ENCODE measurements at regions not wholly inside any gene's neighbourhood (a gene's known extent, or its start where the extent isn't known, plus 50 kb on each side); places are given as distances from the start of the nearest gene placed in this dataset.

DNA sequence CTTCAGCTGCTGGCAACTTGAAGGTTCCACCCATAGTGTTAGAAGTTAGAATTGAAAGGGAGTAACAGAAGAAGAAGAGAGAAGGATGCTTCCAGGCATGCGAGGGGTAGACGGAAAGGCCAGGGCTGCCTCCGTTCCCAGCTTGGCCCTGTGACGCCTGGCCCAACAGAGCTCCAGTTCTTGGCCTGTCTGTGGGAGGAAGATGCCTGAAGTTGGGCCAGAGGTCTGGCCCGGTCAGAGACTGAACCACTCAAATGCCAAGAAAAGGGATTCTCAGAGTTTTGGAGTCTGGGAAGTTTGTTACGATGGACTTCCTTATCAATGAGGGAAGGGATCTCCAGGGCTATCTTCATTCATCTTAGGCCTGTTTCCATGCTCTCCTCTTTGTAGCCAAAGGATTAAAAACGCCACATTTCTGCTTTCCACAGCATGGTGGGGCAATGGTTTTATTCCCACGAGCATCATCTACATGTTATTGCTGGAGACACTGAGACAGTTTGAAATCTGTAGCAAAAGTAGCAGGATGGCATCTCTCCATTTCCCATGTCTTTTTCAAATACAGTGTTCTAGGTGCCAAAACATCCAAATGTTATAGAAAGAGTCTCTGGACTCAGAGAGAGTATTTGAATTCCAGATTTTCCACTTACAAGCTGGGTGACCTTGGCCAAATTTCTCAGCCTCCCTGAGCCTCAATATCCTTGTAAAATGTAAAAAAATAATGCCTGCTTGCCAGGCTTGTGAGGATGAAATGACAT is 65.4 kb upstream of the ANKRD55 start:
- H3K27ac ChIP-seq (ENCODE audit: extremely low read length, insufficient read depth, low read length): no peak overlapping the region
- FAIRE-seq (no peak), ATAC-seq (no peak), DNase-seq (ENCODE audit: low spot score) (no peak)
- in situ Hi-C loops (cut with HindIII; ENCODE audit: extremely low pct_ligation_motif_present, low pct_unique_long_range_greater_than_20kb) (no loop called here), intact Hi-C loops (cut with micrococcal nuclease; ENCODE audit: unreplicated experiment) (no loop called here)
- POLR2A ChIA-PET: no interaction called here
- no peak overlapping the region for H3K4me3 ChIP-seq (replicated peaks in 1 of 3; ENCODE audit: insufficient read depth in 1 of 3, low read depth in 2 of 3, low read length in 3 of 3)
- CTCF ChIA-PET (ENCODE audit: low intra/inter-chr PET ratio, low total read pairs): no interaction called here
- no peak overlapping the region for H3K9ac ChIP-seq (ENCODE audit: insufficient read depth, low read depth, low read length)
- H3K4me1 ChIP-seq (ENCODE audit: insufficient read depth, low read length): peaks cover 12% of the 10 kb centered on the region
- no peaks in the 10 kb centered on the region for H3K36me3 ChIP-seq (replicated peaks in 1 of 2; ENCODE audit: control insufficient read depth in 1 of 2, insufficient read depth in 2 of 2, low read length in 2 of 2)
- H3K9me3 ChIP-seq (ENCODE audit: low read length): no peaks in the 10 kb centered on the region
- no peak overlapping the region for H2AFZ ChIP-seq (ENCODE audit: low read length)
- H4K20me1 ChIP-seq (ENCODE audit: insufficient read depth, low read length): no peaks in the 10 kb centered on the region
- WGBS (ENCODE audit: low lambda C conversion rate): 83% methylated on average over 8 of the region's 8 CpGs
- no TSS peak for BruUV-seq (replicated peaks)
- no peaks in the 10 kb centered on the region for H3K27me3 ChIP-seq (ENCODE audit: control insufficient read depth in 1 of 2, insufficient read depth in 2 of 2, low read length in 2 of 2)
- no peak overlapping the region for H3K4me2 ChIP-seq (ENCODE audit: low read depth, low read length)
- TF ChIP-seq, protein P1, sequence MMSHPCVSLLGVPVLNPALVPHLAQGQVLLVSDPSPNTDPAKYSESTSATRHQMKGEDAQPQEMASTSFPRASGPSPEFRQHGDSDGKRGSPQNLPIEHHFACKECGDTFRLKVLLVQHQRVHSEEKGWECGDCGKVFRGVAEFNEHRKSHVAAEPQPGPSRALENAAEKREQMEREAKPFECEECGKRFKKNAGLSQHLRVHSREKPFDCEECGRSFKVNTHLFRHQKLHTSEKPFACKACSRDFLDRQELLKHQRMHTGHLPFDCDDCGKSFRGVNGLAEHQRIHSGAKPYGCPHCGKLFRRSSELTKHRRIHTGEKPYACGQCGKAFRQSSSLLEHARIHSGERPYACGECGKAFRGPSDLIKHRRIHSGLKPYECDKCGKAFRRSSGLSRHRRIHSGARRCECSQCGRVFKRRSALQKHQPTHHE (CRISPR knock-in tag; IDR thresholded peaks at IDR 0.05; ENCODE audit: borderline replicate concordance): no peak
- TF ChIP-seq, protein P2, sequence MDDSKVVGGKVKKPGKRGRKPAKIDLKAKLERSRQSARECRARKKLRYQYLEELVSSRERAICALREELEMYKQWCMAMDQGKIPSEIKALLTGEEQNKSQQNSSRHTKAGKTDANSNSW (CRISPR knock-in tag; IDR thresholded peaks at IDR 0.05; ENCODE audit: borderline replicate concordance): no peak
- TF ChIP-seq SP2 (CRISPR knock-in tag; IDR thresholded peaks at IDR 0.05) (no peak), ZNF274 (CRISPR knock-in tag; IDR thresholded peaks at IDR 0.05) (no peak), SMAD3 (CRISPR knock-in tag; IDR thresholded peaks at IDR 0.05) (no peak), MEF2D (CRISPR knock-in tag; IDR thresholded peaks at IDR 0.05) (no peak), ZNF296 (CRISPR knock-in tag; conservative IDR thresholded peaks at IDR 0.05) (no peak), BHLHE40 (IDR thresholded peaks at IDR 0.05; ENCODE audit: low read length) (no peak), ZNF563 (CRISPR knock-in tag; IDR thresholded peaks at IDR 0.05) (no peak), NFIB (CRISPR knock-in tag; IDR thresholded peaks at IDR 0.05; ENCODE audit: borderline replicate concordance) (no peak), ZKSCAN1 (IDR thresholded peaks at IDR 0.05; ENCODE audit: low read length) (no peak), KDM1A (CRISPR knock-in tag; IDR thresholded peaks at IDR 0.05) (no peak), SRSF1 (optimal IDR thresholded peaks at IDR 0.05; ENCODE audit: low read depth, low read length) (no peak), ZNF644 (CRISPR knock-in tag; IDR thresholded peaks at IDR 0.05; ENCODE audit: low read depth) (no peak), NFRKB (IDR thresholded peaks at IDR 0.05) (no peak), NPAS2 (CRISPR knock-in tag; IDR thresholded peaks at IDR 0.05; ENCODE audit: borderline replicate concordance) (no peak), ZSCAN30 (CRISPR knock-in tag; IDR thresholded peaks at IDR 0.05) (no peak), ZNF343 (CRISPR knock-in tag; IDR thresholded peaks at IDR 0.05) (no peak)
- TF ChIP-seq, protein P3, sequence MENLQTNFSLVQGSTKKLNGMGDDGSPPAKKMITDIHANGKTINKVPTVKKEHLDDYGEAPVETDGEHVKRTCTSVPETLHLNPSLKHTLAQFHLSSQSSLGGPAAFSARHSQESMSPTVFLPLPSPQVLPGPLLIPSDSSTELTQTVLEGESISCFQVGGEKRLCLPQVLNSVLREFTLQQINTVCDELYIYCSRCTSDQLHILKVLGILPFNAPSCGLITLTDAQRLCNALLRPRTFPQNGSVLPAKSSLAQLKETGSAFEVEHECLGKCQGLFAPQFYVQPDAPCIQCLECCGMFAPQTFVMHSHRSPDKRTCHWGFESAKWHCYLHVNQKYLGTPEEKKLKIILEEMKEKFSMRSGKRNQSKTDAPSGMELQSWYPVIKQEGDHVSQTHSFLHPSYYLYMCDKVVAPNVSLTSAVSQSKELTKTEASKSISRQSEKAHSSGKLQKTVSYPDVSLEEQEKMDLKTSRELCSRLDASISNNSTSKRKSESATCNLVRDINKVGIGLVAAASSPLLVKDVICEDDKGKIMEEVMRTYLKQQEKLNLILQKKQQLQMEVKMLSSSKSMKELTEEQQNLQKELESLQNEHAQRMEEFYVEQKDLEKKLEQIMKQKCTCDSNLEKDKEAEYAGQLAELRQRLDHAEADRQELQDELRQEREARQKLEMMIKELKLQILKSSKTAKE (CRISPR knock-in tag; IDR thresholded peaks at IDR 0.05; ENCODE audit: borderline replicate concordance): no peak
- TF ChIP-seq, protein P4, sequence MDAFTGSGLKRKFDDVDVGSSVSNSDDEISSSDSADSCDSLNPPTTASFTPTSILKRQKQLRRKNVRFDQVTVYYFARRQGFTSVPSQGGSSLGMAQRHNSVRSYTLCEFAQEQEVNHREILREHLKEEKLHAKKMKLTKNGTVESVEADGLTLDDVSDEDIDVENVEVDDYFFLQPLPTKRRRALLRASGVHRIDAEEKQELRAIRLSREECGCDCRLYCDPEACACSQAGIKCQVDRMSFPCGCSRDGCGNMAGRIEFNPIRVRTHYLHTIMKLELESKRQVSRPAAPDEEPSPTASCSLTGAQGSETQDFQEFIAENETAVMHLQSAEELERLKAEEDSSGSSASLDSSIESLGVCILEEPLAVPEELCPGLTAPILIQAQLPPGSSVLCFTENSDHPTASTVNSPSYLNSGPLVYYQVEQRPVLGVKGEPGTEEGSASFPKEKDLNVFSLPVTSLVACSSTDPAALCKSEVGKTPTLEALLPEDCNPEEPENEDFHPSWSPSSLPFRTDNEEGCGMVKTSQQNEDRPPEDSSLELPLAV (CRISPR knock-in tag; conservative IDR thresholded peaks at IDR 0.05; ENCODE audit: low read depth): no peak
- H3K79me2 ChIP-seq (ENCODE audit: insufficient read depth, low read length): no peaks in the 10 kb centered on the region

Measured in HepG2 (cell line).